Tongue (tissue), 1 donor: ENCODE measurements at regions not wholly inside any gene's neighbourhood (a gene's known extent, or its start where the extent isn't known, plus 50 kb on each side); places are given as distances from the start of the nearest gene placed in this dataset.
A peak's percentile ranks its signal among the peaks of the same experiment; 100 is the strongest.

Experiments
- DNase-seq: peaks from one replicate; pipeline ENCODE4 v3.0.0-alpha.2; 2015

- no peak for DNase-seq
Observed at GRCh38 chr9:99441829-99442228, 219.7 kb downstream of the SEC61B start.

GRCh38 chr9:99445371-99445891 lies 223.3 kb downstream of the SEC61B start:
- DNase-seq, result peak; percentile 68

GRCh38 chr9:99445920-99446319 lies 223.8 kb downstream of the SEC61B start:
- no peak for DNase-seq

GRCh38 chr9:99447951-99448350 lies 225.9 kb downstream of the SEC61B start:
- DNase-seq, result no peak

- no peak for DNase-seq
Observed at GRCh38 chr9:99449726-99450125, 227.6 kb downstream of the SEC61B start.

- DNase-seq, result no peak
Observed at GRCh38 chr9:99451112-99451606, 229.1 kb downstream of the SEC61B start.

GRCh38 chr9:99457406-99457805 lies 235.3 kb downstream of the SEC61B start:
- no peak for DNase-seq

- no peak for DNase-seq
Observed at GRCh38 chr9:99457981-99458380, 235.9 kb downstream of the SEC61B start.

GRCh38 chr9:99459919-99460318 lies 237.8 kb downstream of the SEC61B start:
- DNase-seq, result peak; percentile 26

- no peak for DNase-seq
Observed at GRCh38 chr9:99463131-99463530, 241.0 kb downstream of the SEC61B start.

GRCh38 chr9:99464568-99464967 lies 242.5 kb downstream of the SEC61B start:
- no peak for DNase-seq

- peak; percentile 61 for DNase-seq
Observed at GRCh38 chr9:99465231-99465907, 243.3 kb downstream of the SEC61B start.

GRCh38 chr9:99466104-99466503 lies 244.0 kb downstream of the SEC61B start:
- DNase-seq, result no peak

GRCh38 chr9:99466781-99467180 lies 244.7 kb downstream of the SEC61B start:
- DNase-seq, result no peak

- DNase-seq, result no peak
Observed at GRCh38 chr9:99471033-99471432, 249.0 kb downstream of the SEC61B start.

GRCh38 chr9:99472240-99472915 lies 250.3 kb downstream of the SEC61B start:
- no peak for DNase-seq

- DNase-seq, result no peak
Observed at GRCh38 chr9:99472916-99473245, 250.8 kb downstream of the SEC61B start.

- DNase-seq, result peak; percentile 37
Observed at GRCh38 chr9:99474186-99474585, 252.1 kb downstream of the SEC61B start.

- DNase-seq, result no peak
Observed at GRCh38 chr9:99475401-99476065, 253.5 kb downstream of the SEC61B start.

GRCh38 chr9:99478469-99479027 lies 256.5 kb downstream of the SEC61B start:
- DNase-seq, result peak; percentile 34

- no peak for DNase-seq
Observed at GRCh38 chr9:99479929-99480328, 257.8 kb downstream of the SEC61B start.

GRCh38 chr9:99485459-99485858 lies 263.4 kb downstream of the SEC61B start:
- DNase-seq, result no peak

GRCh38 chr9:99486684-99487083 lies 264.6 kb downstream of the SEC61B start:
- no peak for DNase-seq
